ENCODE measurements at regions not wholly inside any gene's neighbourhood (a gene's known extent, or its start where the extent isn't known, plus 50 kb on each side); places are given as distances from the start of the nearest gene placed in this dataset.
A peak's percentile ranks its signal among the peaks of the same experiment; 100 is the strongest.
"Not testable (repeated sequence)": the region's sequence is repeated elsewhere in the genome, so short reads cannot be mapped to it uniquely, and the experiment has no call there.

- DNase-seq = no peak
- Histone ChIP-seq H3K4me3 (ENCODE audit: low read length) (no peak overlapping the region), H3K27me3 (ENCODE audit: control insufficient read depth, insufficient read depth, low read length) (no peaks in the 10 kb centered on the region), H3K36me3 (ENCODE audit: control insufficient read depth, insufficient read depth, low read length) (no peaks in the 10 kb centered on the region), H3K4me1 (ENCODE audit: control insufficient read depth, insufficient read depth, low read length) (peaks cover 8% of the 10 kb centered on the region), H3K27ac (ENCODE audit: low read length) (no peak overlapping the region), H3K9me3 (replicated peaks; ENCODE audit: control insufficient read depth, low read depth, low read length) (no peaks in the 10 kb centered on the region)
- WGBS (ENCODE audit: insufficient coverage) = no CpG with 5 or more reads among the region's 2 CpGs
Measured at GRCh38 chr18:76307293-76307690, 187.8 kb downstream of the ZNF516 start.

DNA sequence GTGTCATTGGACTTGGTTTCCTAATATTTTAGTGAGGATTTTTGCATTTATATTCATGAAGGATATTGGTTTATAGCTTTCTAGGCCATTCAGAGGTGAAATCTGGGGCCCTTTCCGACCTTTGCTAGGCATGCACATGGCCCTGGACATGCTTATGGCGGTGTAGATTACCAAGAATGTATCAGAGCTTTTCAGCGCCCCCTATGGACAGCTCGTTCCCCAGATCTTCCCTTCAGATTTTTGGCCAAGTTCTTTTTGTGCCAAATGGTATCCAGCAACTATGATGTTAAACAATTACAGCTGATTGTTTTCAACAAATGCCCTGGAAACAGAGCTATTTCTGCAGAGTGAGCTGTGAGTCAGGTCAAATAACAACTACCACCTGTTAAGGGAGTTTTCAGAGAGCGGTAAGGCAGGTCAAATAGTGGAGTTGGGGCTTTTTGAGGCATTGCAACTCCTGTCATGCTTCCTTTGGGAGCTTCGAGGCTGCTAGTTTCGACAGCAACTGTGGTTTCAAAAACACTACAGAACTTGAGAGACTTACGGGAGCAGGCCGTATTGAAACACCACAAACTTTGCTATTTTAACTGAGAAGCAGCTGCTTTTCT lies 188.3 kb downstream of the ZNF516 start:
- Histone ChIP-seq H3K4me3 (ENCODE audit: low read length) (no peak overlapping the region), H3K9me3 (replicated peaks; ENCODE audit: control insufficient read depth, low read depth, low read length) (no peaks in the 10 kb centered on the region), H3K27ac (ENCODE audit: low read length) (no peak overlapping the region), H3K36me3 (ENCODE audit: control insufficient read depth, insufficient read depth, low read length) (no peaks in the 10 kb centered on the region), H3K4me1 (ENCODE audit: control insufficient read depth, insufficient read depth, low read length) (peaks cover 8% of the 10 kb centered on the region), H3K27me3 (ENCODE audit: control insufficient read depth, insufficient read depth, low read length) (no peaks in the 10 kb centered on the region)
- WGBS (ENCODE audit: insufficient coverage) = 60% methylated on average over 3 of the region's 9 CpGs
- peak; percentile 3 for DNase-seq

GRCh38 chr18:76285866-76286265 lies 209.2 kb downstream of the ZNF516 start:
- DNase-seq = no peak
- peaks cover 4% of the 10 kb centered on the region for H3K9me3 ChIP-seq (replicated peaks; ENCODE audit: control insufficient read depth, low read depth, low read length)
- no peak overlapping the region for H3K27ac ChIP-seq (ENCODE audit: low read length)
- H3K36me3 ChIP-seq (ENCODE audit: control insufficient read depth, insufficient read depth, low read length) = no peaks in the 10 kb centered on the region
- whole genome bisulfite sequencing (ENCODE audit: insufficient coverage) = 33% methylated on average over 1 of the region's 3 CpGs
- no peaks in the 10 kb centered on the region for H3K27me3 ChIP-seq (ENCODE audit: control insufficient read depth, insufficient read depth, low read length)
- H3K4me1 ChIP-seq (ENCODE audit: control insufficient read depth, insufficient read depth, low read length) = no peaks in the 10 kb centered on the region
- no peak overlapping the region for H3K4me3 ChIP-seq (ENCODE audit: low read length)

DNA sequence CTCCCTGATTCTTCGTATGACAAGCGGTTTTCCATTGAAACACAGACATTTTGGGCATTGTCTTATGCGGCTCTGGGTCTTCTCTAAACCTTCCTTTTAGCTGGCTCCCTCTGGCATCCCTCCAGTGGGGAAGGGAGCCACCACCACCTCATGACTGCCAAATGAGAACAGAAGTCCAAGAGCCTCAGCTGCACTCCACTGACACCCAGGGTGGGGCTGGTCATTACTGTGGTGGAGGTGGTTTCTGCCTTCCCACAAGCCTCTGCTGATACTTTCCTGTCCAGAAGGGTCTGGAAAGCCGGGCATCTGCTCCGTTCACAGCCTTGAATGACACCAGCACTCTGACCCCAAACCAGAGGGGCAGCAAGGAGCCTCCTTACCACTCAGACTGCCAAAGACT lies 213.5 kb downstream of the ZNF516 start:
- Histone ChIP-seq H3K4me1 (ENCODE audit: control insufficient read depth, insufficient read depth, low read length) (no peaks in the 10 kb centered on the region), H3K27ac (ENCODE audit: low read length) (no peak overlapping the region), H3K4me3 (ENCODE audit: low read length) (no peak overlapping the region), H3K27me3 (ENCODE audit: control insufficient read depth, insufficient read depth, low read length) (no peaks in the 10 kb centered on the region), H3K9me3 (replicated peaks; ENCODE audit: control insufficient read depth, low read depth, low read length) (peaks cover 4% of the 10 kb centered on the region), H3K36me3 (ENCODE audit: control insufficient read depth, insufficient read depth, low read length) (no peaks in the 10 kb centered on the region)
- DNase-seq = no peak
- WGBS (ENCODE audit: insufficient coverage) = 90% methylated on average over 2 of the region's 5 CpGs

- Histone ChIP-seq H3K4me1 (ENCODE audit: control insufficient read depth, insufficient read depth, low read length) (peaks cover 14% of the 10 kb centered on the region), H3K4me3 (ENCODE audit: low read length) (no peak overlapping the region), H3K36me3 (ENCODE audit: control insufficient read depth, insufficient read depth, low read length) (no peaks in the 10 kb centered on the region), H3K27me3 (ENCODE audit: control insufficient read depth, insufficient read depth, low read length) (no peaks in the 10 kb centered on the region), H3K27ac (ENCODE audit: low read length) (no peak overlapping the region), H3K9me3 (replicated peaks; ENCODE audit: control insufficient read depth, low read depth, low read length) (peaks cover 4% of the 10 kb centered on the region)
- no peak for DNase-seq
- no CpG with 5 or more reads among the region's 4 CpGs for WGBS (ENCODE audit: insufficient coverage)
Measured at GRCh38 chr18:76277801-76278200, 217.2 kb downstream of the ZNF516 start.

GRCh38 chr18:76275727-76276313 lies 219.2 kb downstream of the ZNF516 start:
- DNase-seq = peak; percentile 16
- Histone ChIP-seq H3K4me1 (ENCODE audit: control insufficient read depth, insufficient read depth, low read length) (peaks cover 14% of the 10 kb centered on the region), H3K9me3 (replicated peaks; ENCODE audit: control insufficient read depth, low read depth, low read length) (no peaks in the 10 kb centered on the region), H3K4me3 (ENCODE audit: low read length) (no peak overlapping the region), H3K27me3 (ENCODE audit: control insufficient read depth, insufficient read depth, low read length) (no peaks in the 10 kb centered on the region), H3K27ac (ENCODE audit: low read length) (no peak overlapping the region), H3K36me3 (ENCODE audit: control insufficient read depth, insufficient read depth, low read length) (no peaks in the 10 kb centered on the region)
- WGBS (ENCODE audit: insufficient coverage) = 63% methylated on average over 7 of the region's 7 CpGs

GRCh38 chr18:76274468-76275289 lies 220.4 kb downstream of the ZNF516 start:
- 30% methylated on average over 10 of the region's 19 CpGs for WGBS (ENCODE audit: insufficient coverage)
- Histone ChIP-seq H3K9me3 (replicated peaks; ENCODE audit: control insufficient read depth, low read depth, low read length) (no peaks in the 10 kb centered on the region), H3K4me3 (ENCODE audit: low read length) (no peak overlapping the region), H3K27ac (ENCODE audit: low read length) (no peak overlapping the region), H3K27me3 (ENCODE audit: control insufficient read depth, insufficient read depth, low read length) (no peaks in the 10 kb centered on the region), H3K36me3 (ENCODE audit: control insufficient read depth, insufficient read depth, low read length) (no peaks in the 10 kb centered on the region), H3K4me1 (ENCODE audit: control insufficient read depth, insufficient read depth, low read length) (peaks cover 14% of the 10 kb centered on the region)
- peak; percentile 61 for DNase-seq

- 85% methylated on average over 4 of the region's 6 CpGs for WGBS (ENCODE audit: insufficient coverage)
- no peaks in the 10 kb centered on the region for H3K9me3 ChIP-seq (replicated peaks; ENCODE audit: control insufficient read depth, low read depth, low read length)
- no peak for DNase-seq
Measured at GRCh38 chr18:76273956-76274355, 221.1 kb downstream of the ZNF516 start.

DNA sequence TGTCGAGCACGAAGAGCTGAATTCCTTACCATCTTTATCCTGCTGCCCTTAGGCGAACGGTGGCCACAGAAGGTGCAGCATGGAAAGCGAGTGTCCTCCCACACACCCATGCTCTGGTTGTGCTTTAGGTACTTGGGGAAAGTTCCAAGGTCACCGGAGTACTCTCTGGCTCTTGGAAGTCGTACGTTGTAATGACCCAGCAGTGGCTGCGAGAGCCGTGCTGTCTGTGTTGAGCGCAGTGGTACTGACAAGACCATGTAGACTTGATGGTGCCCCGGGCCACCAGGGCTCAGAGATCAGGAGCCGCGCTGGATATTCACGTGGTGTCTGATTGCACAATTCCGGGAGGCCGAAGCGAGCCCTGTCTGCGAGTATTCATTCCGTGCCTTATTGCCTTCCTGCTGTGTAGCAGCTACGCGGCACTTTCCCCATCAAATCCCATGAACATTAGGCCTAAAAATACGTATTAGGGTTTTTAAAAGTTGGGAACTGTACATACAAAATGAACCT lies 222.0 kb downstream of the ZNF516 start:
- WGBS (ENCODE audit: insufficient coverage) = 84% methylated on average over 13 of the region's 23 CpGs
- H3K27ac ChIP-seq (ENCODE audit: low read length) = no peak overlapping the region
- peaks cover 14% of the 10 kb centered on the region for H3K4me1 ChIP-seq (ENCODE audit: control insufficient read depth, insufficient read depth, low read length)
- H3K9me3 ChIP-seq (replicated peaks; ENCODE audit: control insufficient read depth, low read depth, low read length) = no peaks in the 10 kb centered on the region
- no peak overlapping the region for H3K4me3 ChIP-seq (ENCODE audit: low read length)
- H3K36me3 ChIP-seq (ENCODE audit: control insufficient read depth, insufficient read depth, low read length) = no peaks in the 10 kb centered on the region
- no peaks in the 10 kb centered on the region for H3K27me3 ChIP-seq (ENCODE audit: control insufficient read depth, insufficient read depth, low read length)
- DNase-seq = no peak

More at GRCh38 chr18:76273956-76274355, 221.1 kb downstream of the ZNF516 start:
- H3K27ac ChIP-seq (ENCODE audit: low read length) = no peak overlapping the region
- H3K4me3 ChIP-seq (ENCODE audit: low read length) = no peak overlapping the region
- peaks cover 14% of the 10 kb centered on the region for H3K4me1 ChIP-seq (ENCODE audit: control insufficient read depth, insufficient read depth, low read length)
- H3K27me3 ChIP-seq (ENCODE audit: control insufficient read depth, insufficient read depth, low read length) = no peaks in the 10 kb centered on the region
- no peaks in the 10 kb centered on the region for H3K36me3 ChIP-seq (ENCODE audit: control insufficient read depth, insufficient read depth, low read length)

GRCh38 chr18:76267423-76267822 lies 227.6 kb downstream of the ZNF516 start:
- H3K4me1 ChIP-seq (ENCODE audit: control insufficient read depth, insufficient read depth, low read length) = peaks cover 32% of the 10 kb centered on the region
- 100% methylated on average over 5 of the region's 6 CpGs for WGBS (ENCODE audit: insufficient coverage)
- not testable (repeated sequence) for H3K27me3 ChIP-seq (ENCODE audit: control insufficient read depth, insufficient read depth, low read length); H3K4me3 ChIP-seq (ENCODE audit: low read length); H3K36me3 ChIP-seq (ENCODE audit: control insufficient read depth, insufficient read depth, low read length); H3K27ac ChIP-seq (ENCODE audit: low read length); H3K9me3 ChIP-seq (replicated peaks; ENCODE audit: control insufficient read depth, low read depth, low read length); DNase-seq
